ENCODE measurements at regions not wholly inside any gene's neighbourhood (a gene's known extent, or its start where the extent isn't known, plus 50 kb on each side); places are given as distances from the start of the nearest gene placed in this dataset.

- TF ChIP-seq SIN3A (IDR thresholded peaks at IDR 0.05; ENCODE audit: low read depth) (no peak), POLR2AphosphoS5 (IDR thresholded peaks at IDR 0.05; ENCODE audit: low read depth, low read length) (no peak), CEBPB (IDR thresholded peaks at IDR 0.05; ENCODE audit: low read depth) (no peak), ATF3 (IDR thresholded peaks at IDR 0.05) (no peak), REST (IDR thresholded peaks at IDR 0.05; ENCODE audit: low read depth) (no peak), ZFX (IDR thresholded peaks at IDR 0.05) (no peak), FOSL1 (IDR thresholded peaks at IDR 0.05; ENCODE audit: low read depth) (peak; percentile 37; the same call in 1 of the 2 replicates), YY1 (IDR thresholded peaks at IDR 0.05; ENCODE audit: extremely low read depth, insufficient replicate concordance, low read depth, low read length) (no peak), EZH2phosphoT487 (IDR thresholded peaks at IDR 0.05; ENCODE audit: borderline replicate concordance) (no peak), JUND (IDR thresholded peaks at IDR 0.05) (peak; percentile 55; the same call in 1 of the 2 replicates), ELF1 (IDR thresholded peaks at IDR 0.05; ENCODE audit: borderline replicate concordance, low read depth) (no peak), RAD21 (IDR thresholded peaks at IDR 0.05; ENCODE audit: low read depth) (no peak), CBX3 (IDR thresholded peaks at IDR 0.05; ENCODE audit: low read depth) (no peak)
Observed at GRCh38 chr2:11022591-11023273, 111.0 kb downstream of the KCNF1 start (continued).
